SK-N-SH treated with all-trans-retinoic acid at 6 μM for 48 hours (cell line): ENCODE measurements at regions not wholly inside any gene's neighbourhood (a gene's known extent, or its start where the extent isn't known, plus 50 kb on each side); places are given as distances from the start of the nearest gene placed in this dataset.

Experiments used
- ATAC-seq: fragments of 200-7000 bp; cut with Tn5 transposase; 3 replicates; pipeline ENCODE4 v1.9.1; 2020; ENCODE audit warnings: mild to moderate bottlenecking, moderate library complexity
- ARNTL ChIP-seq: fragments of 450-650 bp; formaldehyde crosslinking; IDR thresholded peaks from 2 replicates; pipeline ENCODE4 v1.5.0; 2020; ENCODE audit warnings: low read depth, mild to moderate bottlenecking, moderate library complexity, borderline replicate concordance
- BACH2 ChIP-seq: fragments of 250-450 bp; sonication (Bioruptor Pico); IDR thresholded peaks from 2 replicates; pipeline ENCODE4 v1.9.0; 2021; ENCODE audit warnings: mild to moderate bottlenecking, borderline replicate concordance
- CREB5 ChIP-seq: fragments of 250-450 bp; sonication (Bioruptor Pico); IDR thresholded peaks from 2 replicates; pipeline ENCODE4 v1.5.1; 2020; ENCODE audit warnings: low read depth, mild to moderate bottlenecking, moderate library complexity
- CSRNP3 ChIP-seq: fragments of 250-450 bp; sonication (Bioruptor Pico); IDR thresholded peaks from 2 replicates; pipeline ENCODE4 v1.5.1; 2021; ENCODE audit warnings: mild to moderate bottlenecking, moderate library complexity
- ESRRG ChIP-seq: fragments of 250-450 bp; sonication (Bioruptor Pico); IDR thresholded peaks from 2 replicates; pipeline ENCODE4 v1.6.1; 2021; ENCODE audit warnings: mild to moderate bottlenecking
- GLIS3 ChIP-seq: fragments of 250-450 bp; sonication (Bioruptor Pico); IDR thresholded peaks from 2 replicates; pipeline ENCODE4 v1.5.0; 2020; ENCODE audit warnings: mild to moderate bottlenecking, moderate library complexity
- ISL1 ChIP-seq: fragments of 250-450 bp; sonication (Bioruptor Pico); IDR thresholded peaks from 2 replicates; pipeline ENCODE4 v2.1.2; 2022; ENCODE audit warnings: mild to moderate bottlenecking, moderate library complexity
- OSR1 ChIP-seq: fragments of 250-450 bp; sonication (Bioruptor Pico); IDR thresholded peaks from 2 replicates; pipeline ENCODE4 v1.8.0; 2022; ENCODE audit warnings: moderate library complexity, mild to moderate bottlenecking, inconsistent platforms
- PATZ1 ChIP-seq: fragments of 250-450 bp; sonication (Bioruptor Pico); IDR thresholded peaks from 2 replicates; pipeline ENCODE4 v1.8.0; 2020; ENCODE audit warnings: mild to moderate bottlenecking, moderate library complexity, borderline replicate concordance
- PPARA ChIP-seq: fragments of 250-450 bp; sonication (Bioruptor Pico); IDR thresholded peaks from 2 replicates; pipeline ENCODE4 v1.5.0; 2020; ENCODE audit warnings: mild to moderate bottlenecking, borderline replicate concordance
- RARB ChIP-seq: fragments of 250-450 bp; sonication (Bioruptor Pico); IDR thresholded peaks from 2 replicates; pipeline ENCODE4 v1.8.0; 2021; ENCODE audit warnings: mild to moderate bottlenecking, moderate library complexity
- SNAI2 ChIP-seq: fragments of 250-450 bp; sonication (Bioruptor Pico); IDR thresholded peaks from 2 replicates; pipeline ENCODE4 v1.5.0; 2020; ENCODE audit warnings: mild to moderate bottlenecking, moderate library complexity
- TCF4 ChIP-seq: fragments of 250-450 bp; sonication (Bioruptor Pico); IDR thresholded peaks from 2 replicates; pipeline ENCODE4 v1.8.0; 2021; ENCODE audit warnings: mild to moderate bottlenecking, moderate library complexity, borderline replicate concordance
- TOX ChIP-seq: fragments of 250-450 bp; sonication (Bioruptor Pico); IDR thresholded peaks from 2 replicates; pipeline ENCODE4 v1.8.0; 2021; ENCODE audit warnings: mild to moderate bottlenecking, moderate library complexity, borderline replicate concordance
- TSHZ2 ChIP-seq: fragments of 250-450 bp; sonication (Bioruptor Pico); IDR thresholded peaks from 2 replicates; pipeline ENCODE4 v1.5.0; 2020; ENCODE audit warnings: mild to moderate bottlenecking, moderate library complexity
- ZC3H10 ChIP-seq: fragments of 250-450 bp; sonication (Bioruptor Pico); IDR thresholded peaks from 2 replicates; pipeline ENCODE4 v1.5.1; 2021; ENCODE audit warnings: mild to moderate bottlenecking, moderate library complexity
- ZFP3 ChIP-seq: fragments of 250-450 bp; sonication (Bioruptor Pico); IDR thresholded peaks from 2 replicates; pipeline ENCODE4 v1.5.0; 2020; ENCODE audit warnings: mild to moderate bottlenecking, moderate library complexity
- ZFP30 ChIP-seq: fragments of 450-650 bp; formaldehyde crosslinking; IDR thresholded peaks from 2 replicates; pipeline ENCODE4 v1.5.0; 2022; ENCODE audit warnings: mild to moderate bottlenecking, moderate library complexity
- ZNF565 ChIP-seq: fragments of 450-650 bp; formaldehyde crosslinking; conservative IDR thresholded peaks from 2 replicates; pipeline ENCODE4 v1.5.0; 2020; ENCODE audit warnings: low read depth, mild to moderate bottlenecking, moderate library complexity
- ZNF70 ChIP-seq: fragments of 450-650 bp; formaldehyde crosslinking; IDR thresholded peaks from 2 replicates; pipeline ENCODE4 v1.5.0; 2020; ENCODE audit warnings: mild to moderate bottlenecking, moderate library complexity
- ZNF8 ChIP-seq: fragments of 450-650 bp; formaldehyde crosslinking; IDR thresholded peaks from 2 replicates; pipeline ENCODE4 v1.5.0; 2020; ENCODE audit warnings: mild to moderate bottlenecking, moderate library complexity

- no peak for ATAC-seq
- TF ChIP-seq BACH2 (CRISPR knock-in tag) (no peak), TOX (CRISPR knock-in tag) (no peak), OSR1 (no peak), PATZ1 (no peak), ESRRG (no peak), RARB (CRISPR knock-in tag) (no peak), PPARA (CRISPR knock-in tag) (no peak), SNAI2 (CRISPR knock-in tag) (no peak), TCF4 (CRISPR knock-in tag) (no peak), ZNF70 (CRISPR knock-in tag) (no peak), ISL1 (CRISPR knock-in tag) (no peak), GLIS3 (CRISPR knock-in tag) (no peak), CSRNP3 (no peak), ZFP30 (CRISPR knock-in tag) (no peak), ZNF8 (CRISPR knock-in tag) (no peak), TSHZ2 (CRISPR knock-in tag) (no peak), ZNF565 (CRISPR knock-in tag) (no peak), ARNTL (no peak)
- TF ChIP-seq, all 23 proteins: peak for 0
Observed at GRCh38 chr19:28420811-28421550, 792.0 kb downstream of the UQCRFS1 start.

- no peak for TF ChIP-seq GLIS3 (CRISPR knock-in tag)
- TF ChIP-seq CSRNP3 = no peak
- no peak for TF ChIP-seq ZC3H10 (CRISPR knock-in tag)
- TF ChIP-seq BACH2 (CRISPR knock-in tag) = no peak
- ATAC-seq = no peak
Observed at GRCh38 chr19:28419312-28419711, 793.6 kb downstream of the UQCRFS1 start.

- TF ChIP-seq CREB5 (CRISPR knock-in tag) (no peak), OSR1 (no peak), ZFP3 (CRISPR knock-in tag) (no peak), TCF4 (CRISPR knock-in tag) (no peak), ZC3H10 (CRISPR knock-in tag) (no peak), ZFP30 (CRISPR knock-in tag) (no peak), ZNF8 (CRISPR knock-in tag) (no peak)
- ATAC-seq = no peak
Observed at GRCh38 chr19:28417361-28417760, 795.6 kb downstream of the UQCRFS1 start.
